Natural killer cell (primary cell): ENCODE measurements at regions not wholly inside any gene's neighbourhood (a gene's known extent, or its start where the extent isn't known, plus 50 kb on each side); places are given as distances from the start of the nearest gene placed in this dataset.

Experiments used
- ATAC-seq, 3 donors: fragments of 150-1000 bp in 2 of 3; fragments of 200-7000 bp in 1 of 3; cut with Tn5 transposase; 1 replicate in 1 of 3; 2 replicates in 2 of 3; pipeline ENCODE4 v1.10.0; 2021; ENCODE audit warnings: mild to moderate bottlenecking in 2 of 3, moderate library complexity in 2 of 3
- DNase-seq, 2 donors: peaks; one replicate each; pipeline versions ENCODE4 v3.0.0 to v3.0.0-alpha.2; 2013 to 2021; ENCODE audit warnings: mixed read lengths in 1 of 2
- H3K27ac ChIP-seq: one replicate; pipeline ENCODE4 v1.5.1; 2013; ENCODE audit warnings: mild to moderate bottlenecking, low read length
- H3K27me3 ChIP-seq: one replicate; pipeline ENCODE4 v1.6.1; 2013; ENCODE audit warnings: low read length; ENCODE audit not compliant: control insufficient read depth, insufficient read depth
- H3K36me3 ChIP-seq: one replicate; pipeline ENCODE4 v1.6.1; 2013; ENCODE audit warnings: low read length; ENCODE audit not compliant: control insufficient read depth, insufficient read depth
- H3K4me1 ChIP-seq: one replicate; pipeline ENCODE4 v1.6.1; 2013; ENCODE audit warnings: low read length; ENCODE audit not compliant: control insufficient read depth, insufficient read depth
- H3K4me3 ChIP-seq: one replicate; pipeline ENCODE4 v1.5.1; 2013; ENCODE audit warnings: low read length
- H3K9me3 ChIP-seq: one replicate; pipeline ENCODE4 v1.6.1; 2013; ENCODE audit warnings: low read length; ENCODE audit not compliant: control insufficient read depth, insufficient read depth
- H3K27ac Mint-ChIP-seq, 2 donors: one replicate each; pipeline ENCODE4 v1.8.0; 2022; ENCODE audit warnings: mild to moderate bottlenecking in 2 of 2, mixed read lengths in 2 of 2, moderate library complexity in 1 of 2
- H3K27me3 Mint-ChIP-seq, 2 donors: one replicate each; pipeline ENCODE4 v1.8.0; 2022; ENCODE audit warnings: low read depth in 2 of 2, mixed read lengths in 2 of 2
- H3K36me3 Mint-ChIP-seq: one replicate; pipeline ENCODE4 v1.8.0; 2022; ENCODE audit warnings: mixed read lengths
- H3K4me1 Mint-ChIP-seq, 2 donors: one replicate each; pipeline ENCODE4 v1.8.0; 2022; ENCODE audit warnings: mixed read lengths in 2 of 2
- H3K4me3 Mint-ChIP-seq: one replicate; pipeline ENCODE4 v1.8.0; 2022; ENCODE audit warnings: mild to moderate bottlenecking, moderate library complexity, mixed read lengths
- H3K9me3 Mint-ChIP-seq, 2 donors: one replicate each; pipeline ENCODE4 v1.8.0; 2022; ENCODE audit warnings: mixed read lengths in 2 of 2
- WGBS: methylation state at CpG from one replicate; pipeline ENCODE4 v1.1.7; 2013; ENCODE audit warnings: missing lambda C conversion rate; ENCODE audit not compliant: insufficient coverage; 5-methylcytosine and 5-hydroxymethylcytosine counted together
- intact Hi-C: fragments of 100-400 bp; cut with micrococcal nuclease; formaldehyde crosslinking; loops from one replicate; pipeline ENCODE4 v1.14.2; 2022
- TF ChIP-seq, protein P1 (sequence below): fragments of 200-600 bp; IDR thresholded peaks from one replicate; pipeline ENCODE4 v1.8.0; 2022; ENCODE audit warnings: antibody characterized with exemption

DNA sequence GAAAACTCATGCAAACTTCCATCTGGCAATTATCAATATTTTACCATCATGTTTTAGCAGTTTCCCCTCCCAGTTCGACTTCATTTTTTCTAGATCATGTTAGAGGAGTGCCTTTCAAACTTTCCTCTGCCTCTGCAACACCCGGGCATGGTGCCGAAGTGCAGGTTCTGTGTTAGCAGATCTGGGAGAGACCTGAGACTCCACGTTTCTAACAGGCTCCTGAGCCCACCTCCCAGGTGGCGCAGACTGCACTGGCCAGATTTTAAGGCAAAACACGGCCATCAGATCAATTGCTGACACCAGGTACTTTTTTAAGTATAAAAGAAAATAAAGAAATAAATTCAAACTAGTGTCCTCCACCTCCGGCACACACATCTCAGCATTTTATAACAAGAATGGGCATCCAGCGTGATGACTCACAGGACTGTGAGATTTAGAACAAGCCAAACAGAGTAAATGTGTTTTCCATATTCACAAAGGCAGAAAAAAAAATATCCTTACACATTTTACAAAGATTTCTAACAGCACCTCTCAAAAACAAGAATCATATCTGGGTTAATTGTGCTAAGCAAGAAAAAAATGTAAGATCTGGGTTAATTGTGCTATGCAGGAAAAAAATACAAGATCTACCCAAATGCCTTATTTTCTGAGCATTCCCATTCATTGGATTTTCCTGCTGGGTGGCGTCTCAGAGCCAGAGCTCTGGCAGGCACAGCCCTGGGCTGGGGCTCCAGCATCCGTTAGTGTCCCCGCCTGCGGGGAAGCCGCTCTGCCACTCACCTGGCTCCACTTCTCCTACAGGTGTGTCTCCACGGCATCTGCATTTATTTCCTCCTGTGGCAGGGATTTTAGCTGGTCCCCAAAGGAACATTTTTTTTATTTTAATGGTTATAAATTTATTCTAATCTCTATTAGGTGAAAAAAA, 127.9 kb upstream of the SOX1 start:
- H3K4me3 Mint-ChIP-seq = no peak overlapping the region
- no peaks in the 10 kb centered on the region for H3K4me1 Mint-ChIP-seq
- peaks cover 8 to 9% of the 10 kb centered on the region in 2 donors for H3K27me3 Mint-ChIP-seq
- H3K9me3 Mint-ChIP-seq = no peaks in the 10 kb centered on the region
- TF ChIP-seq, protein P1, sequence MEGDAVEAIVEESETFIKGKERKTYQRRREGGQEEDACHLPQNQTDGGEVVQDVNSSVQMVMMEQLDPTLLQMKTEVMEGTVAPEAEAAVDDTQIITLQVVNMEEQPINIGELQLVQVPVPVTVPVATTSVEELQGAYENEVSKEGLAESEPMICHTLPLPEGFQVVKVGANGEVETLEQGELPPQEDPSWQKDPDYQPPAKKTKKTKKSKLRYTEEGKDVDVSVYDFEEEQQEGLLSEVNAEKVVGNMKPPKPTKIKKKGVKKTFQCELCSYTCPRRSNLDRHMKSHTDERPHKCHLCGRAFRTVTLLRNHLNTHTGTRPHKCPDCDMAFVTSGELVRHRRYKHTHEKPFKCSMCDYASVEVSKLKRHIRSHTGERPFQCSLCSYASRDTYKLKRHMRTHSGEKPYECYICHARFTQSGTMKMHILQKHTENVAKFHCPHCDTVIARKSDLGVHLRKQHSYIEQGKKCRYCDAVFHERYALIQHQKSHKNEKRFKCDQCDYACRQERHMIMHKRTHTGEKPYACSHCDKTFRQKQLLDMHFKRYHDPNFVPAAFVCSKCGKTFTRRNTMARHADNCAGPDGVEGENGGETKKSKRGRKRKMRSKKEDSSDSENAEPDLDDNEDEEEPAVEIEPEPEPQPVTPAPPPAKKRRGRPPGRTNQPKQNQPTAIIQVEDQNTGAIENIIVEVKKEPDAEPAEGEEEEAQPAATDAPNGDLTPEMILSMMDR = no peak
- intact Hi-C loops = no loop called here
- H3K27me3 ChIP-seq = no peaks in the 10 kb centered on the region
- H3K4me3 ChIP-seq = no peak overlapping the region
- H3K27ac Mint-ChIP-seq = no peak overlapping the region
- DNase-seq (no peak), ATAC-seq (no peak)
- WGBS = 80% methylated on average over 13 of the region's 14 CpGs
- no peaks in the 10 kb centered on the region for H3K9me3 ChIP-seq
- no peaks in the 10 kb centered on the region for H3K4me1 ChIP-seq
- H3K36me3 ChIP-seq = no peaks in the 10 kb centered on the region
- H3K27ac ChIP-seq = no peak overlapping the region
- no peaks in the 10 kb centered on the region for H3K36me3 Mint-ChIP-seq

DNA sequence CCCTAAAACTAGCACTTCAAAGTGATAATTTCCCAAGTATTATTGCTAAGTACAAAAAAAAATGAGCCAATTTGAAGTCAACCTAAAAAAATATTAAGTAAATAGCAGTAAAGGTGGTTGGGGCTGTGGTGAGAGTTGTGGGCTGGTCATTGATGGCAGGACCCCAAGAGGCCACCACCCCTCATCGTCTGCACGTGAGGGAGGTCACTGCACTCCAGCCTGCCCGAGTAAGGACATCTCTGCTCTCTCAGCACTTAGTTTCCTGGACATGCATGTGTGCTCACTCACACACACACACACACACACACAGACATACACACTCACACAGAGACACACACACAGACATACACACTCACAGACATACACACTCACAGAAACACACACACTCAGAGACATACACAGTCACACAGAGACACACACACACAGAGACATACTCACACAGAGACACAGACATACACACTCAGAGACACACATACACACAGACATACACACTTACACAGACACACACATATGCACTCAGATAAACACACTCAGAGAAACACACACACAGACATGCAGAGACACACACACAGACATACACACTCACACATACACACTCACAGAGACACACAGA, 127.2 kb upstream of the SOX1 start:
- Mint-ChIP-seq H3K36me3 (no peaks in the 10 kb centered on the region), H3K27me3 (peaks cover 6 to 8% of the 10 kb centered on the region in 2 donors), H3K4me3 (no peak overlapping the region), H3K9me3 (no peaks in the 10 kb centered on the region), H3K4me1 (no peaks in the 10 kb centered on the region), H3K27ac (no peak overlapping the region)
- TF ChIP-seq, protein P1 = no peak
- ATAC-seq = no peak
- Histone ChIP-seq H3K27me3 (no peaks in the 10 kb centered on the region), H3K27ac (no peak overlapping the region), H3K4me3 (no peak overlapping the region), H3K36me3 (no peaks in the 10 kb centered on the region), H3K4me1 (no peaks in the 10 kb centered on the region), H3K9me3 (no peaks in the 10 kb centered on the region)
- DNase-seq = no peak
- intact Hi-C loops = no loop called here
- 70% methylated on average over 3 of the region's 3 CpGs for WGBS

DNA sequence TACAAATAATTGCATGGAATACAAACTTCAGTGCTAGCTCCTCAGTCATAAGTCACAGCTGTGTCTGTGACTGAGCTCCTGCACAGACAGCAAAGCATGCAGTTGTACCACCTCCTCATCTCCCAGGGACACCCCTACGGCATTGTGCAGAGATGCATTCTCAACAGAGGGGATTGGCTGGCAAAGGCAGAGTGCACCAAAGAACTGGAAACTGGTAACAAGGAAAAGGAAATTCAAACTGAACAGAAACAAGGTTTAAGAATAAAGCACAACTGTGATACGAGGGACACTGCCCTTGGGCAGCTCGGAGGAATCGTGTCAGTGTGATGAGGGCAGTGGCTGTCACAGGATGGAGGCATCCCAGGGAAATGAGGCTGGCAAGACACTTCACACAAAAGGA, 126.1 kb upstream of the SOX1 start:
- Mint-ChIP-seq H3K9me3 (no peaks in the 10 kb centered on the region), H3K4me1 (no peaks in the 10 kb centered on the region), H3K36me3 (no peaks in the 10 kb centered on the region), H3K27me3 (peaks cover 6 to 8% of the 10 kb centered on the region in 2 donors), H3K4me3 (no peak overlapping the region), H3K27ac (no peak overlapping the region)
- Histone ChIP-seq H3K9me3 (no peaks in the 10 kb centered on the region), H3K4me3 (no peak overlapping the region), H3K4me1 (no peaks in the 10 kb centered on the region), H3K27ac (no peak overlapping the region), H3K36me3 (no peaks in the 10 kb centered on the region), H3K27me3 (no peaks in the 10 kb centered on the region)
- TF ChIP-seq, protein P1 = no peak
- 80% methylated on average over 4 of the region's 4 CpGs for WGBS
- DNase-seq (no peak), ATAC-seq (no peak)
- intact Hi-C loops = no loop called here
